Mucosa of gallbladder (tissue), 1 donor: ENCODE measurements at regions not wholly inside any gene's neighbourhood (a gene's known extent, or its start where the extent isn't known, plus 50 kb on each side); places are given as distances from the start of the nearest gene placed in this dataset.
"Not testable (repeated sequence)": the region's sequence is repeated elsewhere in the genome, so short reads cannot be mapped to it uniquely, and the experiment has no call there.

Source experiments
- DNase-seq: peaks from one replicate; pipeline ENCODE4 v3.0.0-alpha.2; 2020; ENCODE audit warnings: low spot score
- donor health status: DM: no; HTN: no; CAD: no.

GRCh38 chr14:23898359-23898758 lies 55.2 kb upstream of the DHRS4 start:
- not testable (repeated sequence) for DNase-seq

DNA sequence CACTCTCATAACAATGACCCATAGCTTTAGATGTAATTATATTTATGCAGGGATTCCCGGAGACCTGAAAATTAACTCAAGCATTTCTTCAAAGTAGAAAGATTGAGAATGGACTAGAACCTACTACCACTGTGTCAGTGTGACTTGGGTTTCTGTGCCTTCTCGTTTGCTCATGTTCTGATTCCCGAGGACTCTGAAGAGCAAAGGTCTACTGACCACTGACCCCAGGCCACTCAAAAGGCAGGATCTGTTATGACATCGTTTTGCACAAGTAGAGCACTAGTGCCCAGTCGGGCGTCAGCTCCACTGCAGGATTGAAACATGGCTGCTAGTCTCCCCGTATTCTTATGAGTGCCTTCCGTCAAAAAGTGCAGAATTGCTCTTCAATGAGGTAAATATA lies 53.8 kb upstream of the DHRS4 start:
- no peak for DNase-seq

DNA sequence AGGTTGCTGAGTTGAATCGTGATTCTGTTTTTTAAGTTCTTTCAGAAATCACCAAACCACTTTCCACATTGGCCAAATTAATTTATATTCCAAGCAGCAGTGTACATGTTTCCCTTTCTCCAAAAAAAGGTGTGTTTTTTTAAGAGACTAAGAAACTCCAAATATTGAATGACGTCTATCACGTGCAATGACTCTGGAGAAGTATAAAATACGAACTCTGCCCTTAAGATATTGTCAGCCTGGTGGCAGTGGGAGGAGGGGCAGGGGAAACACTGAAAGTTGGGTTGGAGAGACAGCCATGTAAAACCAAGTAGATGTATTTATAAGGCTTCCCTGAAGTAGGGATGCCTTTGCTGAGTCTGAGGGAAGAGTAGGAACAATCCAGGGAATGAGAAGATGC lies 50.1 kb upstream of the DHRS4 start:
- no peak for DNase-seq
